ENCODE measurements at regions not wholly inside any gene's neighbourhood (a gene's known extent, or its start where the extent isn't known, plus 50 kb on each side); places are given as distances from the start of the nearest gene placed in this dataset.
"Not testable (repeated sequence)": the region's sequence is repeated elsewhere in the genome, so short reads cannot be mapped to it uniquely, and the experiment has no call there.

DNA sequence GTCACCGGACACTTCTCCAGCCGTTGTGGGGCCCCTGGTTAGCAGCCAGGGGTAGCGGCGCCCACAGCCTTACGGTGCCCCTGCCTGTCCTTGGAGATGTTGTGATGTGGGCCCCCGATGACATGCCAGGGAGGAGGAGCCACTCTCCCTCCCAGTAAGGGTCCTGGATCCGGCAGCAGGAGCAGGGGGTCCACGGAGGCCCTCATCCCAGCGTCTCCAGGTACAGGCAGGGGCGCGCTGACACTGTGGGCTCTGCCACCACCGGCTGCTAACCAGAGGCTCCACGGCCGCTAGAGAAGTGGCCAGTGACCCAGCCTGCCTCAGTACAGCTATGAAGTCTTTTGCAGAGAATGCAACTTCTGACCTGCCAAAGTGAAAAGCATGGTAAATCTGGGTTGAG is 121.2 kb downstream of the SPP2 start:
- TF ChIP-seq, protein P1, sequence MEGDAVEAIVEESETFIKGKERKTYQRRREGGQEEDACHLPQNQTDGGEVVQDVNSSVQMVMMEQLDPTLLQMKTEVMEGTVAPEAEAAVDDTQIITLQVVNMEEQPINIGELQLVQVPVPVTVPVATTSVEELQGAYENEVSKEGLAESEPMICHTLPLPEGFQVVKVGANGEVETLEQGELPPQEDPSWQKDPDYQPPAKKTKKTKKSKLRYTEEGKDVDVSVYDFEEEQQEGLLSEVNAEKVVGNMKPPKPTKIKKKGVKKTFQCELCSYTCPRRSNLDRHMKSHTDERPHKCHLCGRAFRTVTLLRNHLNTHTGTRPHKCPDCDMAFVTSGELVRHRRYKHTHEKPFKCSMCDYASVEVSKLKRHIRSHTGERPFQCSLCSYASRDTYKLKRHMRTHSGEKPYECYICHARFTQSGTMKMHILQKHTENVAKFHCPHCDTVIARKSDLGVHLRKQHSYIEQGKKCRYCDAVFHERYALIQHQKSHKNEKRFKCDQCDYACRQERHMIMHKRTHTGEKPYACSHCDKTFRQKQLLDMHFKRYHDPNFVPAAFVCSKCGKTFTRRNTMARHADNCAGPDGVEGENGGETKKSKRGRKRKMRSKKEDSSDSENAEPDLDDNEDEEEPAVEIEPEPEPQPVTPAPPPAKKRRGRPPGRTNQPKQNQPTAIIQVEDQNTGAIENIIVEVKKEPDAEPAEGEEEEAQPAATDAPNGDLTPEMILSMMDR (conservative IDR thresholded peaks at IDR 0.05; ENCODE audit: low read depth): no peak

DNA sequence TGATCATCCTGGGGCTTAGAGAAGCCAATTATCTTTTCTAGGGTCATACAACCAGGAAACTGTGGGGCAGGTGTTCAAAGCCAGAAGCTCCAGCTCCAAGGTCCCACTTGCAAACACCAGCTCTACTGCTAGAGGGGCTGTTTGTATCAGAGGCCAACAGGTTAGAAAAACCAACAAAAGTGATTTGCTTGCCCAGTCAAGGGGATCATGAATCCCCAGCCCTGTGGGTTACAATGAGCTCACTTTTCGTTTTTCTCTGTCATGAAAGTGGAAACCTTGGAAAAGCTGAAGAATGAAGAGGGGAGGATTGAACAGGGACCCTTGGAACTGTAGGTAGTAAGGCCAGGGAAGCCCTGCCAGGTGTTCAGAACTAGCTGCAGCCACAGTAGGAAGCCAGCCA is 119.2 kb downstream of the SPP2 start:
- CTCF ChIA-PET: interaction anchor here (0.7 to 0.8 kb wide), 2 partner anchors 332 to 662 kb away, joined by 5 read pairs; no protein-coding TSS in a partner anchor
- POLR2A ChIA-PET (ENCODE audit: low non-redundant PET): no interaction called here
- no peak for DNase-seq (ENCODE audit: low spot score)
- H3K27ac ChIP-seq: no peak overlapping the region
- TF ChIP-seq, protein P1 (conservative IDR thresholded peaks at IDR 0.05; ENCODE audit: low read depth): no peak

More for the DNA sequence above, 121.2 kb downstream of the SPP2 start:
- ChIA-PET POLR2A (ENCODE audit: low non-redundant PET) (no interaction called here), CTCF (no interaction called here)
- no peak for DNase-seq (ENCODE audit: low spot score)
- H3K27ac ChIP-seq: no peak overlapping the region

DNA sequence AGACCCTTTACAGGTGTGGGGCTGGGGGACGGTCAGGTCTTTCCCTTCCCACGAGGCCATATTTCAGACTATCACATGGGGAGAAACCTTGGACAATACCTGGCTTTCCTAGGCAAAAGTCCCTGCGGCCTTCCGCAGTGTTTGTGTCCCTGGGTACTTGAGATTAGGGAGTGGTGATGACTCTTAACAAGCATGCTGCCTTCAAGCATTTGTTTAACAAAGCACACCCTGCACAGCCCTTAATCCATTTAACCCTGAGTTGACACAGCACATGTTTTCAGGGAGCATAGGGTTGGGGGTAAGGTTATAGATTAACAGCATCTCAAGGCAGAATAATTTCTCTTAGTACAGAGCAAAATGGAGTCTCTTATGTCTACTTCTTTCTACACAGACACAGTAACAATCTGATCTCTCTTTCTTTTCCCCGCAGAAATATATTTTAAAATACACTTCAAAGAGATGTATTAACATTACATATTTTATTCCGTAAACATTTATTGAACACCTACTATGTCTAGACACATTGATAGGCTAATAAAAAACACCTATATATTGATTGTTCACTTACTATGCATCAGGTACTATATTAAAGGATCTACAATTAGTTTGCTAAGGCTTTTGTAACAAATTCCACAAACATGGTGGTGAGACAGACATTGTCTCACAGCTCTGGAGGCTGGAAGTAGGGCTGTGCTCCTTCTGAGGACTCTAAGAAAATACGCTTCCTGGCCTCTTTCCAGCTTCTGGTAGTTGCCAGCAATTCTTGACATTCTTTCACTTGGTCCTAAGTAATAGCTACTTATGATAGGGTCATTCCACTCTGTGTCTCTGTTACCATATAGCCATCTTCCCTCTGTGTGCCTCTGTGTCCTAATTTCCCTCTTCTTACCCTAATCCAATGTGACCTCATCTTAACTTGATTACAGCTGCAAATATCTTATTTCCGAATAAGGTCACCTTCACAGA is 118.4 kb downstream of the SPP2 start:
- DNase-seq (ENCODE audit: low spot score); CTCF ChIA-PET; POLR2A ChIA-PET (ENCODE audit: low non-redundant PET); H3K27ac ChIP-seq: not testable (repeated sequence)

DNA sequence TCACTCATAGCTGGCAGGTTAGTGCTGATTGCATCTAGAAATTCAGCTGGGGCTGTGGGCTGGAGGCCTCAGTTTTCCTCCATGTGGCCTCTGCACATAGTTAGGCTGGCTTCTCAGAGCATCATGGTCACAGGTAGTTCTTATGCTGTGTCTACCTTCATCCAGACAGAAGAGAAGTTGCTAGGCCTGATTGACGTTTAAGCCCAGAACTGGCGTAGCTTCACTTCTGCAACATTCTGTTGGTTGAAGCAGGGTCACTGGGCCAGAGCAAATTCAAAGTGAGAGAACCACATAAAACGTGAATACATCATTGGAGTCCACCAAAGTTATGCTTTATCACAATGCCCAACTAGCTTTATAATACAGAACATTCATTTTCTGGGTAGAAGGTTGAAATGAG is 116.0 kb downstream of the SPP2 start:
- POLR2A ChIA-PET (ENCODE audit: low non-redundant PET): no interaction called here
- no peak for DNase-seq (ENCODE audit: low spot score)
- no peak overlapping the region for H3K27ac ChIP-seq
- CTCF ChIA-PET: interaction anchor here (0.6 kb wide), 1 partner anchor 18 kb away, joined by 3 read pairs; no protein-coding TSS in a partner anchor
- TF ChIP-seq, protein P1 (conservative IDR thresholded peaks at IDR 0.05; ENCODE audit: low read depth): no peak

DNA sequence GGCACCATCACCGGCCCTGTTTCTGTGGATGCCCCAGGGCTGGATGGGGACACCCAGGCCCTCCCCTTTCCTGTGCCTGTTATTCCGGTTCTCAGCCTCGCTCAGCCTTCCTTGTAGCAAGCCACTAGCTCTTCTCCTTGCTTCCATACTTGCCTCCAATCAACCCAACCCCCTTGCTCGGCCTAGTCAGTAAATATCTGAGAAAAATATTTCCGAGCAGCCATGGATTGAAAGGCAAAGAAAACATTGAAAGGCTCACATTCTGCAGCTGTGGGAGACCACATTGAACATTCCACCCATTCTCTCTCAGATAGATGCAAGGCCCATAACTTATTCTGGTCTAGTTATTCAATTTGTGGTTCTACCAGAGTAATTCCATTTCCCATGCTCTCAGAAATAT is 114.9 kb downstream of the SPP2 start:
- POLR2A ChIA-PET (ENCODE audit: low non-redundant PET): no interaction called here

DNA sequence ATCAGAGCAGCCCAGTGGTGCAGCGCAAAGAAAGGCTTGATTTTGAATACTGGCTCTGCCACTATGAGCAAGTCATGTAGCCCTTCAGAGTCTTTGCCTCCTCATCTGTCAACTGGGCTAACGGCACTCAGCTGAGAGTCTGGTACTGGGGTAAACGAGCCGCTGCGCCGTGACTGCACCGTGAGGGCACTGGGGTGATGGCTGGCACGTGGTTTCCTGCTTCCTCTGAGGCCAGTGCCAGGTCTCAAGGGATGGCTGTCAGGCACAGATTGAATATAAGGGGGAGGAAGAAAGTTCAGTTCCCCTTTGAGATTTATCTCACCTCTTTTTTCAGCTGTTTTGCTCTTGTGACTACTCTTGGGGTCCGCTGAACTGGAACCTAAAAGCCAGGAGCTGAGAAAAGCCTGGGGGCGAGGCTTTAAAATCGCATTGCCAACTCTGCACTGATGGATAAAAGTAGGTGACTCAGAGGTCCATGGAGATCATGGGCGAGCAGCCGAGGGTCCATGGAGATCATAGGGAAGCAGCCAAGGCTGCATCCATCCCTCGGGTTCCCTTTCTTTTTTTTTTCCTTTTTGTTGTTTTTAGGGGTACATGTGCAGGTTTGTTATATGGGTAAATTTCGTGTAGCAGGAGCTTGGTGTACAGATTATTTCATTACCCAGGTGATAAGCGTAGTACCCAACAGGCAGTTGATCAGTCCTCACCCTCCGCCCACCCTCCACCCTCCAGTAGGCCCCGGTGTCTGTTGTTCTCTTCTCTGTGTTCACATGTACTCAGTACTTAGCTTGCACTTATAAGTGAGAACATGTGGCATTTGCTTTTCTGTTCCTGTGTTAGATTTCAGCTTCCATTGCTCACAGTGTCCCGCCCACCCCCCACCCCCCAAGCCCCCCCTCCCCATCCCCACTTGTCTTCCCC is 114.3 kb downstream of the SPP2 start:
- ChIA-PET POLR2A (ENCODE audit: low non-redundant PET) (no interaction called here), CTCF (interaction anchor here (0.6 kb wide), 1 partner anchor 79 kb away, joined by 3 read pairs; no protein-coding TSS in a partner anchor)
- TF ChIP-seq, protein P1 (conservative IDR thresholded peaks at IDR 0.05; ENCODE audit: low read depth): no peak
- H3K27ac ChIP-seq: no peak overlapping the region
- no peak for DNase-seq (ENCODE audit: low spot score)

More for the DNA sequence above, 114.9 kb downstream of the SPP2 start:
- CTCF ChIA-PET: no interaction called here
- TF ChIP-seq, protein P1 (conservative IDR thresholded peaks at IDR 0.05; ENCODE audit: low read depth): no peak
- DNase-seq (ENCODE audit: low spot score): no peak
- H3K27ac ChIP-seq: no peak overlapping the region
